Neutrophil (primary cell): ENCODE measurements at regions not wholly inside any gene's neighbourhood (a gene's known extent, or its start where the extent isn't known, plus 50 kb on each side); places are given as distances from the start of the nearest gene placed in this dataset.

ENCODE experiments used
- H3K27ac ChIP-seq: fragments of 200-600 bp; sonication (generic); 2 replicates; pipeline ENCODE4 v1.5.1; 2016; ENCODE audit warnings: mild to moderate bottlenecking, moderate library complexity
- H3K27me3 ChIP-seq: fragments of 200-600 bp; sonication (generic); 2 replicates; pipeline ENCODE4 v1.6.0; 2016; ENCODE audit warnings: mild to moderate bottlenecking
- H3K36me3 ChIP-seq: fragments of 200-600 bp; sonication (generic); 2 replicates; pipeline ENCODE4 v1.5.1; 2017
- H3K4me1 ChIP-seq, 2 experiments: fragments of 200-600 bp in 1 of 2; sonication (generic) in 1 of 2; 1 replicate in 1 of 2; 2 replicates in 1 of 2; pipeline versions ENCODE4 v1.5.1 to v1.6.1; 2013 to 2016; ENCODE audit warnings: low read depth in 1 of 2, low read length in 1 of 2, mild to moderate bottlenecking in 1 of 2, moderate library complexity in 1 of 2; ENCODE audit not compliant: control insufficient read depth in 1 of 2, insufficient read depth in 1 of 2
- H3K4me3 ChIP-seq, 2 experiments: fragments of 200-600 bp in 1 of 2; sonication (generic) in 1 of 2; 1 replicate in 1 of 2; 2 replicates in 1 of 2; pipeline ENCODE4 v1.5.1; 2013 to 2016; ENCODE audit warnings: low read depth in 1 of 2, low read length in 1 of 2, mild to moderate bottlenecking in 1 of 2, moderate library complexity in 1 of 2
- H3K9me3 ChIP-seq: fragments of 200-600 bp; sonication (generic); 2 replicates; pipeline ENCODE4 v1.5.1; 2016
- CTCF ChIP-seq: fragments of 200-600 bp; sonication (generic); IDR thresholded peaks from 2 replicates; pipeline ENCODE4 v1.5.1; 2016; ENCODE audit warnings: antibody characterized with exemption

GRCh38 chr5:117692606-117693005 lies 1118.0 kb upstream of the SEMA6A start:
- H3K27ac ChIP-seq = no peak overlapping the region
- no peak overlapping the region for H3K4me3 ChIP-seq
- H3K9me3 ChIP-seq = no peaks in the 10 kb centered on the region
- no peaks in the 10 kb centered on the region for H3K27me3 ChIP-seq
- TF ChIP-seq CTCF = no peak
- H3K4me1 ChIP-seq = no peaks in the 10 kb centered on the region
- no peaks in the 10 kb centered on the region for H3K36me3 ChIP-seq

- Histone ChIP-seq H3K27me3 (no peaks in the 10 kb centered on the region), H3K36me3 (no peaks in the 10 kb centered on the region), H3K9me3 (no peaks in the 10 kb centered on the region)
Measured at GRCh38 chr5:117691081-117691870, 1116.7 kb upstream of the SEMA6A start.

GRCh38 chr5:117690612-117691011 lies 1116.0 kb upstream of the SEMA6A start:
- no peak overlapping the region for H3K4me3 ChIP-seq
- H3K4me1 ChIP-seq = no peaks in the 10 kb centered on the region
- H3K36me3 ChIP-seq = no peaks in the 10 kb centered on the region
- no peaks in the 10 kb centered on the region for H3K27me3 ChIP-seq
- H3K27ac ChIP-seq = no peak overlapping the region
- no peak for TF ChIP-seq CTCF
- H3K9me3 ChIP-seq = no peaks in the 10 kb centered on the region

More at GRCh38 chr5:117691081-117691870, 1116.7 kb upstream of the SEMA6A start:
- Histone ChIP-seq H3K27ac (no peak overlapping the region), H3K4me3 (no peak overlapping the region), H3K4me1 (no peaks in the 10 kb centered on the region)
- no peak for TF ChIP-seq CTCF

GRCh38 chr5:117686926-117687325 lies 1112.3 kb upstream of the SEMA6A start:
- H3K4me1 ChIP-seq = no peaks in the 10 kb centered on the region
- no peaks in the 10 kb centered on the region for H3K9me3 ChIP-seq
- H3K27me3 ChIP-seq = no peaks in the 10 kb centered on the region
- no peaks in the 10 kb centered on the region for H3K36me3 ChIP-seq
- no peak overlapping the region for H3K27ac ChIP-seq
- H3K4me3 ChIP-seq = no peak overlapping the region
- no peak for TF ChIP-seq CTCF

GRCh38 chr5:117682416-117682815 lies 1107.8 kb upstream of the SEMA6A start:
- H3K36me3 ChIP-seq = no peaks in the 10 kb centered on the region
- no peaks in the 10 kb centered on the region for H3K27me3 ChIP-seq
- TF ChIP-seq CTCF = no peak
- no peaks in the 10 kb centered on the region for H3K9me3 ChIP-seq
- H3K4me3 ChIP-seq = no peak overlapping the region
- no peaks in the 10 kb centered on the region for H3K4me1 ChIP-seq
- H3K27ac ChIP-seq = no peak overlapping the region
